ENCODE measurements at regions not wholly inside any gene's neighbourhood (a gene's known extent, or its start where the extent isn't known, plus 50 kb on each side); places are given as distances from the start of the nearest gene placed in this dataset.

- intact Hi-C loops (cut with DNase I), result no loop called here
- Histone ChIP-seq H3K4me1 (peaks cover 0 to 47% (median 9%) of the 10 kb centered on the region in 12 donors), H3K9me3 (no peaks in the 10 kb centered on the region), H3K36me3 (no peaks in the 10 kb centered on the region), H3K27me3 (no peaks in the 10 kb centered on the region), H3K27ac (peak overlapping the region; percentile 49 to 91 (median 76)), H3K4me3 (no peak overlapping the region)
- DNase-seq, result peak in 1 of 5 donors; percentile 26
- no peak for TF ChIP-seq CTCF (IDR thresholded peaks at IDR 0.05)
- TF ChIP-seq POLR2A (IDR thresholded peaks at IDR 0.05), result no peak
- 63 to 71% (median 66%) methylated on average over 3 of the region's 3 CpGs for WGBS, 4 donors
- peak; percentile 89 to 92 (median 90) for ATAC-seq
Observed at GRCh38 chr4:128660361-128661215, 148.9 kb upstream of the JADE1 start.

- Histone ChIP-seq H3K4me1 (peaks cover 0 to 63% (median 16%) of the 10 kb centered on the region in 12 donors), H3K27me3 (no peaks in the 10 kb centered on the region), H3K36me3 (no peaks in the 10 kb centered on the region), H3K4me3 (no peak overlapping the region), H3K27ac (peak overlapping the region in 11 of 12 donors; percentile 56 to 87 (median 66)), H3K9me3 (peaks cover 0 to 11% (median 0%) of the 10 kb centered on the region in 12 donors)
- WGBS, 4 donors, result 48 to 59% (median 56%) methylated on average over 4 of the region's 4 CpGs
- no peak for DNase-seq
- intact Hi-C loops (cut with DNase I), result loop anchor here in 3 of 10 donors (5.0 to 10.0 kb wide), 2 partner anchors 86 to 203 kb away; no protein-coding TSS in a partner anchor
- ATAC-seq, result peak in 1 of 4 donors; percentile 10
- TF ChIP-seq POLR2A (IDR thresholded peaks at IDR 0.05), result no peak
- no peak for TF ChIP-seq CTCF (IDR thresholded peaks at IDR 0.05)
Observed at GRCh38 chr4:128658214-128658631, 151.3 kb upstream of the JADE1 start.

GRCh38 chr4:128657638-128658037, 151.9 kb upstream of the JADE1 start:
- ATAC-seq, result no peak
- no peaks in the 10 kb centered on the region for H3K27me3 ChIP-seq
- H3K4me1 ChIP-seq, result peaks cover 0 to 63% (median 16%) of the 10 kb centered on the region in 12 donors
- peak overlapping the region in 11 of 12 donors; percentile 56 to 87 (median 66) for H3K27ac ChIP-seq
- H3K9me3 ChIP-seq, result peaks cover 0 to 11% (median 0%) of the 10 kb centered on the region in 12 donors
- DNase-seq, result no peak
- no peaks in the 10 kb centered on the region for H3K36me3 ChIP-seq
- WGBS, 4 donors, result 93 to 97% (median 93%) methylated on average over 4 of the region's 4 CpGs
- intact Hi-C loops (cut with DNase I), result loop anchor here in 3 of 10 donors (5.0 to 10.0 kb wide), 2 partner anchors 85 to 203 kb away; no protein-coding TSS in a partner anchor
- no peak for TF ChIP-seq POLR2A (IDR thresholded peaks at IDR 0.05)
- TF ChIP-seq CTCF (IDR thresholded peaks at IDR 0.05), result no peak
- no peak overlapping the region for H3K4me3 ChIP-seq

GRCh38 chr4:128654465-128654864, 155.0 kb upstream of the JADE1 start:
- intact Hi-C loops (cut with DNase I), result loop anchor here in 2 of 10 donors (5.0 to 10.0 kb wide), 2 partner anchors 158 to 200 kb away; no protein-coding TSS in a partner anchor
- no peak for ATAC-seq
- TF ChIP-seq POLR2A (IDR thresholded peaks at IDR 0.05), result no peak
- H3K27me3 ChIP-seq, result no peaks in the 10 kb centered on the region
- DNase-seq, result no peak
- H3K9me3 ChIP-seq, result peaks cover 0 to 11% (median 0%) of the 10 kb centered on the region in 12 donors
- peak overlapping the region in 2 of 12 donors; percentile 18 to 23 for H3K4me3 ChIP-seq
- H3K36me3 ChIP-seq, result no peaks in the 10 kb centered on the region
- WGBS, 4 donors, result 88 to 100% (median 90%) methylated on average over 3 of the region's 3 CpGs
- peaks cover 0 to 46% (median 11%) of the 10 kb centered on the region in 12 donors for H3K4me1 ChIP-seq
- H3K27ac ChIP-seq, result peak overlapping the region in 8 of 12 donors; percentile 45 to 79 (median 60)

All from heart left ventricle (tissue), 16 donors.